Neural cell (in vitro differentiated cells): ENCODE measurements at regions not wholly inside any gene's neighbourhood (a gene's known extent, or its start where the extent isn't known, plus 50 kb on each side); places are given as distances from the start of the nearest gene placed in this dataset.

Source experiments
- CTCF ChIP-seq: fragments of 450-650 bp; IDR thresholded peaks from 2 replicates; pipeline ENCODE4 v1.5.1; 2014; ENCODE audit warnings: antibody characterized with exemption, mild to moderate bottlenecking, moderate library complexity; ENCODE audit not compliant: poor library complexity, severe bottlenecking
- EP300 ChIP-seq: fragments of 450-650 bp; conservative IDR thresholded peaks from 2 replicates; pipeline ENCODE4 v1.6.1; 2014; ENCODE audit warnings: antibody characterized with exemption, mild to moderate bottlenecking, moderate library complexity; ENCODE audit not compliant: poor library complexity, severe bottlenecking
- EZH2 ChIP-seq: fragments of 200-600, 300-800 bp; shearing (Covaris generic), sonication (generic); IDR thresholded peaks from 2 replicates; pipeline ENCODE4 v1.6.1; 2014; ENCODE audit warnings: antibody characterized with exemption, low read length, borderline replicate concordance, mild to moderate bottlenecking; ENCODE audit not compliant: insufficient read depth, poor library complexity, severe bottlenecking
- POLR2AphosphoS5 ChIP-seq: IDR thresholded peaks from 2 replicates; pipeline ENCODE4 v1.6.1; 2012
- RAD21 ChIP-seq: fragments of 450-650 bp; conservative IDR thresholded peaks from 2 replicates; pipeline ENCODE4 v1.6.1; 2014; ENCODE audit warnings: antibody characterized with exemption, mild to moderate bottlenecking, moderate library complexity
- REST ChIP-seq: IDR thresholded peaks from 2 replicates; pipeline ENCODE4 v1.6.1; 2012; ENCODE audit warnings: borderline replicate concordance
- SMC3 ChIP-seq: fragments of 450-650 bp; conservative IDR thresholded peaks from 2 replicates; pipeline ENCODE4 v1.6.1; 2014; ENCODE audit warnings: antibody characterized with exemption, mild to moderate bottlenecking, moderate library complexity; ENCODE audit not compliant: poor library complexity
- TAF1 ChIP-seq: IDR thresholded peaks from 2 replicates; pipeline ENCODE4 v1.6.1; 2012; ENCODE audit warnings: low read depth

DNA sequence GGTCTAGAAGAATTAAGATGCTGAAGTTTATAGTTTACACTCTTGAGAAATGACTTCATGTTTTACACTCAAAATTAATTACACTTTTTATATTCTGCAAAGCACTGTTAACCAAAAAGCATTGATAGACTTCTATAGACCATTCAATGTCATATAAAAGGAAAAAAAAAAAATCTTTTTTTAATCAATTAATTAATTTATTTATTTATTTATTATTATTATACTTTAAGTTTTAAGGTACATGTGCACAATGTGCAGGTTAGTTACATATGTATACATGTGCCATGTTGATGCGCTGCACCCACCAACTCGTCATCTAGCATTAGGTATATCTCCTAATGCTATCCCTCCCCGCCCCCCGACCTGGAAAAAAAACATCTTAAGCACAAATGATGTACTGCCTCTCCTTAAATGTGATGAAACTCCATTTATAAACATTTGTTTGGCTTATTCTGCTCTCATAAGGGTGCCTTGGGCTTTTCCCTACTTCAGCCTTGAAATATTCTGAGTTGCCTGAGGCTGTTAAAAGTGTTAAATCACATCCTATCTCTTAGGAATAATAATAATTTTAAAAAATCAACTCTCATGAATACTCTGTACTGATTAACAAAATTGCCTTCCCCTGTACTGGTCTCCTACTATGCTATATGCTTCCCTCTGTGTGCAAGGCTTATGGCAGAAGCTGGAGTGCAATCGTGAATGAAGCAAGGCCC is 466.9 kb downstream of the SOX2 start:
- TF ChIP-seq CTCF: no peak
- no peak for TF ChIP-seq POLR2AphosphoS5
- TF ChIP-seq REST: no peak
- TF ChIP-seq EP300: no peak
- TF ChIP-seq EZH2: no peak
- no peak for TF ChIP-seq SMC3
- no peak for TF ChIP-seq TAF1
- TF ChIP-seq RAD21: no peak
